Liver (tissue), 8 donors: ENCODE measurements at regions not wholly inside any gene's neighbourhood (a gene's known extent, or its start where the extent isn't known, plus 50 kb on each side); places are given as distances from the start of the nearest gene placed in this dataset.

Experiments
- DNase-seq: peaks from one replicate; pipeline ENCODE4 v3.0.0-alpha.2; 2017; ENCODE audit warnings: low spot score
- H3K27ac ChIP-seq, 2 donors: one replicate each; pipeline ENCODE4 v1.7.0; 2013; ENCODE audit warnings: inconsistent platforms in 2 of 2, low read length in 2 of 2, control low read depth in 1 of 2, low read depth in 1 of 2, mild to moderate bottlenecking in 1 of 2
- H3K27me3 ChIP-seq, 4 donors: one replicate each; pipeline versions ENCODE4 v1.6.1 to v1.7.0; 2013; ENCODE audit warnings: low read length in 3 of 4, inconsistent platforms in 1 of 4, mild to moderate bottlenecking in 1 of 4, moderate library complexity in 1 of 4; ENCODE audit not compliant: control insufficient read depth in 4 of 4, insufficient read depth in 4 of 4
- H3K36me3 ChIP-seq, 4 donors: one replicate each; pipeline versions ENCODE4 v1.6.1 to v1.7.0; 2013; ENCODE audit warnings: low read length in 3 of 4, mild to moderate bottlenecking in 3 of 4, low read depth in 1 of 4, moderate library complexity in 1 of 4; ENCODE audit not compliant: control insufficient read depth in 4 of 4, insufficient read depth in 3 of 4
- H3K4me1 ChIP-seq, 4 donors: one replicate each; pipeline versions ENCODE4 v1.6.1 to v1.7.0; 2013; ENCODE audit warnings: low read length in 3 of 4, mild to moderate bottlenecking in 3 of 4, moderate library complexity in 1 of 4; ENCODE audit not compliant: control insufficient read depth in 4 of 4, insufficient read depth in 4 of 4
- H3K4me3 ChIP-seq, 3 donors: one replicate each; pipeline versions ENCODE4 v1.6.1 to v1.7.0; 2013; ENCODE audit warnings: low read length in 3 of 3, control low read depth in 1 of 3, low read depth in 1 of 3, mild to moderate bottlenecking in 1 of 3
- H3K9ac ChIP-seq, 2 donors: one replicate each; pipeline ENCODE4 v1.7.0; 2013; ENCODE audit warnings: low read length in 2 of 2, mild to moderate bottlenecking in 2 of 2, moderate library complexity in 2 of 2, control low read depth in 1 of 2, low read depth in 1 of 2
- H3K9me3 ChIP-seq, 4 donors: one replicate each; pipeline versions ENCODE4 v1.6.1 to v1.7.0; 2013; ENCODE audit warnings: low read length in 3 of 4; ENCODE audit not compliant: control insufficient read depth in 4 of 4
- EGR1 ChIP-seq, 2 donors: IDR thresholded peaks; 2 replicates each; pipeline ENCODE4 v1.6.1; 2016 to 2018; ENCODE audit warnings: antibody characterized with exemption in 2 of 2, low read depth in 2 of 2
- FOXA1 ChIP-seq: IDR thresholded peaks from 2 replicates; pipeline ENCODE4 v1.6.1; 2016; ENCODE audit warnings: antibody characterized with exemption
- FOXA2 ChIP-seq: IDR thresholded peaks from 2 replicates; pipeline ENCODE4 v1.6.1; 2016; ENCODE audit warnings: antibody characterized with exemption
- GABPA ChIP-seq, 2 donors: IDR thresholded peaks in 1 of 2; conservative IDR thresholded peaks in 1 of 2; 2 replicates each; pipeline ENCODE4 v1.6.1; 2016; ENCODE audit warnings: antibody characterized with exemption in 2 of 2, mild to moderate bottlenecking in 1 of 2, moderate library complexity in 1 of 2
- HNF4A ChIP-seq, 2 donors: conservative IDR thresholded peaks; 2 replicates each; pipeline ENCODE4 v1.6.1; 2016; ENCODE audit warnings: antibody characterized with exemption in 2 of 2, mild to moderate bottlenecking in 2 of 2
- HNF4G ChIP-seq: IDR thresholded peaks from 2 replicates; pipeline ENCODE4 v1.6.1; 2016; ENCODE audit warnings: antibody characterized with exemption
- JUND ChIP-seq, 2 donors: IDR thresholded peaks; 2 replicates each; pipeline ENCODE4 v1.6.1; 2016; ENCODE audit warnings: antibody characterized with exemption in 2 of 2
- NR2F2 ChIP-seq: IDR thresholded peaks from 2 replicates; pipeline ENCODE4 v1.6.1; 2016; ENCODE audit warnings: antibody characterized with exemption
- RAD21 ChIP-seq, 2 donors: IDR thresholded peaks; 2 replicates each; pipeline ENCODE4 v1.6.1; 2016; ENCODE audit warnings: antibody characterized with exemption in 2 of 2, mild to moderate bottlenecking in 2 of 2
- RXRA ChIP-seq, 2 donors: IDR thresholded peaks; 2 replicates each; pipeline ENCODE4 v1.6.1; 2017 to 2018; ENCODE audit warnings: antibody characterized with exemption in 2 of 2, mild to moderate bottlenecking in 1 of 2
- SP1 ChIP-seq: IDR thresholded peaks from 2 replicates; pipeline ENCODE4 v1.6.1; 2018; ENCODE audit warnings: antibody characterized with exemption, mild to moderate bottlenecking
- TAF1 ChIP-seq: conservative IDR thresholded peaks from 2 replicates; pipeline ENCODE4 v1.6.1; 2016; ENCODE audit warnings: antibody characterized with exemption, mild to moderate bottlenecking
- YY1 ChIP-seq: IDR thresholded peaks from 2 replicates; pipeline ENCODE4 v1.6.1; 2016; ENCODE audit warnings: antibody characterized with exemption, mild to moderate bottlenecking
- whole genome bisulfite sequencing: extraction: QIAGEN DNeasy Blood & Tissue Kit; methylation state at CpG from one replicate; pipeline ENCODE4 v1.1.7; 2013; 5-methylcytosine and 5-hydroxymethylcytosine counted together
- TF ChIP-seq, protein P1 (sequence below): IDR thresholded peaks from 2 replicates; pipeline ENCODE4 v1.6.1; 2016; ENCODE audit warnings: antibody characterized with exemption, mild to moderate bottlenecking
- TF ChIP-seq, protein P2 (sequence below): IDR thresholded peaks from 2 replicates; pipeline ENCODE4 v1.6.1; 2016; ENCODE audit warnings: antibody characterized with exemption
- TF ChIP-seq, protein P3 (sequence below): fragments of 150-350 bp; IDR thresholded peaks from 2 replicates; pipeline ENCODE4 v1.5.1; 2017; ENCODE audit warnings: improper control_type of control experiment, low read depth, low read length; ENCODE audit not compliant: missing input control
- TF ChIP-seq, protein P4 (sequence below): IDR thresholded peaks from 2 replicates; pipeline ENCODE4 v1.6.1; 2016; ENCODE audit warnings: antibody characterized with exemption
- TF ChIP-seq, protein P5 (sequence below): IDR thresholded peaks from 2 replicates; pipeline ENCODE4 v1.6.1; 2016; ENCODE audit warnings: antibody characterized with exemption
- donor health status: healthy.
- donor health status: healthy.
- donor health status: healthy.
- donor health status: healthy.
- donor health status: healthy.

DNA sequence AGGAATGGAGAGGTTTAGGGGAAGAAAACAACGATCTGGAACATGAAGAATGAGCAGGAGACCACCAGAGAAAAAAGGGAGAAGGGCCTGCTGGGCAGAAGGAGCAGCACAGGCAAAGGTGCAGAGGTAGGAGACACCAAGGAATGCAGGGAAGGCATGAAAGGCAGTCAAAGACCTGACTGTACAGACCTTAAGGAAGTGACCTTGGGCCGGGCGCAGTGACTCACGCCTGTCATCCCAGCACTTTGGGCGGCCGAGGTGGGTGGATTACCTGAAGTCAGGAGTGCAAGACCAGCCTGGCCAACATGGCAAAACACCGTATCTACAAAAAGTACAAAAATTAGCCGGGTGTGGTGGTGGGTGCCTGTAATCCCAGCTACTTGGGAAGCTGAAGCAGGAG is 157.7 kb upstream of the ATP10A start:
- no peak overlapping the region for H3K9ac ChIP-seq
- DNase-seq = no peak
- H3K4me1 ChIP-seq = no peaks in the 10 kb centered on the region
- H3K36me3 ChIP-seq = no peaks in the 10 kb centered on the region
- no peaks in the 10 kb centered on the region for H3K27me3 ChIP-seq
- H3K9me3 ChIP-seq = no peaks in the 10 kb centered on the region
- H3K27ac ChIP-seq = no peak overlapping the region
- 83% methylated on average over 8 of the region's 8 CpGs for WGBS
- no peak for TF ChIP-seq NR2F2
- TF ChIP-seq FOXA1 = no peak
- no peak for TF ChIP-seq FOXA2
- TF ChIP-seq SP1 = no peak
- TF ChIP-seq, protein P1, sequence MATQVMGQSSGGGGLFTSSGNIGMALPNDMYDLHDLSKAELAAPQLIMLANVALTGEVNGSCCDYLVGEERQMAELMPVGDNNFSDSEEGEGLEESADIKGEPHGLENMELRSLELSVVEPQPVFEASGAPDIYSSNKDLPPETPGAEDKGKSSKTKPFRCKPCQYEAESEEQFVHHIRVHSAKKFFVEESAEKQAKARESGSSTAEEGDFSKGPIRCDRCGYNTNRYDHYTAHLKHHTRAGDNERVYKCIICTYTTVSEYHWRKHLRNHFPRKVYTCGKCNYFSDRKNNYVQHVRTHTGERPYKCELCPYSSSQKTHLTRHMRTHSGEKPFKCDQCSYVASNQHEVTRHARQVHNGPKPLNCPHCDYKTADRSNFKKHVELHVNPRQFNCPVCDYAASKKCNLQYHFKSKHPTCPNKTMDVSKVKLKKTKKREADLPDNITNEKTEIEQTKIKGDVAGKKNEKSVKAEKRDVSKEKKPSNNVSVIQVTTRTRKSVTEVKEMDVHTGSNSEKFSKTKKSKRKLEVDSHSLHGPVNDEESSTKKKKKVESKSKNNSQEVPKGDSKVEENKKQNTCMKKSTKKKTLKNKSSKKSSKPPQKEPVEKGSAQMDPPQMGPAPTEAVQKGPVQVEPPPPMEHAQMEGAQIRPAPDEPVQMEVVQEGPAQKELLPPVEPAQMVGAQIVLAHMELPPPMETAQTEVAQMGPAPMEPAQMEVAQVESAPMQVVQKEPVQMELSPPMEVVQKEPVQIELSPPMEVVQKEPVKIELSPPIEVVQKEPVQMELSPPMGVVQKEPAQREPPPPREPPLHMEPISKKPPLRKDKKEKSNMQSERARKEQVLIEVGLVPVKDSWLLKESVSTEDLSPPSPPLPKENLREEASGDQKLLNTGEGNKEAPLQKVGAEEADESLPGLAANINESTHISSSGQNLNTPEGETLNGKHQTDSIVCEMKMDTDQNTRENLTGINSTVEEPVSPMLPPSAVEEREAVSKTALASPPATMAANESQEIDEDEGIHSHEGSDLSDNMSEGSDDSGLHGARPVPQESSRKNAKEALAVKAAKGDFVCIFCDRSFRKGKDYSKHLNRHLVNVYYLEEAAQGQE = no peak
- TF ChIP-seq, protein P2, sequence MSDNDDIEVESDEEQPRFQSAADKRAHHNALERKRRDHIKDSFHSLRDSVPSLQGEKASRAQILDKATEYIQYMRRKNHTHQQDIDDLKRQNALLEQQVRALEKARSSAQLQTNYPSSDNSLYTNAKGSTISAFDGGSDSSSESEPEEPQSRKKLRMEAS = no peak
- TF ChIP-seq HNF4A (conservative IDR thresholded peaks at IDR 0.05) = no peak
- TF ChIP-seq RXRA (IDR thresholded peaks at IDR 0.05) = no peak
- TF ChIP-seq YY1 = no peak
- no peak for TF ChIP-seq EGR1 (IDR thresholded peaks at IDR 0.05; ENCODE audit: low read depth in 2 of 2)
- TF ChIP-seq GABPA (IDR thresholded peaks at IDR 0.05 in 1 of 2, conservative IDR thresholded peaks at IDR 0.05 in 1 of 2) = no peak
- TF ChIP-seq, protein P3, sequence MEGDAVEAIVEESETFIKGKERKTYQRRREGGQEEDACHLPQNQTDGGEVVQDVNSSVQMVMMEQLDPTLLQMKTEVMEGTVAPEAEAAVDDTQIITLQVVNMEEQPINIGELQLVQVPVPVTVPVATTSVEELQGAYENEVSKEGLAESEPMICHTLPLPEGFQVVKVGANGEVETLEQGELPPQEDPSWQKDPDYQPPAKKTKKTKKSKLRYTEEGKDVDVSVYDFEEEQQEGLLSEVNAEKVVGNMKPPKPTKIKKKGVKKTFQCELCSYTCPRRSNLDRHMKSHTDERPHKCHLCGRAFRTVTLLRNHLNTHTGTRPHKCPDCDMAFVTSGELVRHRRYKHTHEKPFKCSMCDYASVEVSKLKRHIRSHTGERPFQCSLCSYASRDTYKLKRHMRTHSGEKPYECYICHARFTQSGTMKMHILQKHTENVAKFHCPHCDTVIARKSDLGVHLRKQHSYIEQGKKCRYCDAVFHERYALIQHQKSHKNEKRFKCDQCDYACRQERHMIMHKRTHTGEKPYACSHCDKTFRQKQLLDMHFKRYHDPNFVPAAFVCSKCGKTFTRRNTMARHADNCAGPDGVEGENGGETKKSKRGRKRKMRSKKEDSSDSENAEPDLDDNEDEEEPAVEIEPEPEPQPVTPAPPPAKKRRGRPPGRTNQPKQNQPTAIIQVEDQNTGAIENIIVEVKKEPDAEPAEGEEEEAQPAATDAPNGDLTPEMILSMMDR = no peak
- no peak for TF ChIP-seq HNF4G
- no peak for TF ChIP-seq JUND (IDR thresholded peaks at IDR 0.05)
- TF ChIP-seq TAF1 = no peak
- TF ChIP-seq RAD21 (IDR thresholded peaks at IDR 0.05) = no peak
- TF ChIP-seq, protein P4, sequence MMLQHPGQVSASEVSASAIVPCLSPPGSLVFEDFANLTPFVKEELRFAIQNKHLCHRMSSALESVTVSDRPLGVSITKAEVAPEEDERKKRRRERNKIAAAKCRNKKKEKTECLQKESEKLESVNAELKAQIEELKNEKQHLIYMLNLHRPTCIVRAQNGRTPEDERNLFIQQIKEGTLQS = no peak
- TF ChIP-seq, protein P5, sequence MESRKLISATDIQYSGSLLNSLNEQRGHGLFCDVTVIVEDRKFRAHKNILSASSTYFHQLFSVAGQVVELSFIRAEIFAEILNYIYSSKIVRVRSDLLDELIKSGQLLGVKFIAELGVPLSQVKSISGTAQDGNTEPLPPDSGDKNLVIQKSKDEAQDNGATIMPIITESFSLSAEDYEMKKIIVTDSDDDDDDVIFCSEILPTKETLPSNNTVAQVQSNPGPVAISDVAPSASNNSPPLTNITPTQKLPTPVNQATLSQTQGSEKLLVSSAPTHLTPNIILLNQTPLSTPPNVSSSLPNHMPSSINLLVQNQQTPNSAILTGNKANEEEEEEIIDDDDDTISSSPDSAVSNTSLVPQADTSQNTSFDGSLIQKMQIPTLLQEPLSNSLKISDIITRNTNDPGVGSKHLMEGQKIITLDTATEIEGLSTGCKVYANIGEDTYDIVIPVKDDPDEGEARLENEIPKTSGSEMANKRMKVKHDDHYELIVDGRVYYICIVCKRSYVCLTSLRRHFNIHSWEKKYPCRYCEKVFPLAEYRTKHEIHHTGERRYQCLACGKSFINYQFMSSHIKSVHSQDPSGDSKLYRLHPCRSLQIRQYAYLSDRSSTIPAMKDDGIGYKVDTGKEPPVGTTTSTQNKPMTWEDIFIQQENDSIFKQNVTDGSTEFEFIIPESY = no peak
- no peak overlapping the region for H3K4me3 ChIP-seq

DNA sequence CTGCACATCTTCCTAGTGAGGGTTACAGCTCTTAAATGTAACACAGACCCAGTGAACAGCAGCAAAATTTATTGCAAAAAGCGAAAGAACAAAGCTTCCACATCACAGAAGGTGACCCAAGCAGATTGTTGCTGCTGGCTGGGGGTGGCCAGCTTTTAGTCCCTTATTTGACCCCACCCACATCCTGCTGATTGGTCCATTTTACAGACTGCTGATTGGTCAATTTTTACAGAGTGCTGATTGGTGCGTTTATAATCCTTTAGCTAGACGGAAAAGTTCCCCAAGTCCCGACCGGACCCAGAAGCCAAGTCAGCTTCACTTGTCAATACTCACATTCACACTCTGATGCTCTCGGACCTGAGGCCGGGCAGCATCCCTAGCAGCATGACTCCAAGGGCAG is 154.5 kb upstream of the ATP10A start:
- Histone ChIP-seq H3K27ac (no peak overlapping the region), H3K27me3 (no peaks in the 10 kb centered on the region), H3K4me1 (no peaks in the 10 kb centered on the region), H3K36me3 (no peaks in the 10 kb centered on the region), H3K9me3 (no peaks in the 10 kb centered on the region), H3K9ac (no peak overlapping the region), H3K4me3 (no peak overlapping the region)
- WGBS = 89% methylated on average over 7 of the region's 7 CpGs
- DNase-seq = no peak
- TF ChIP-seq YY1 = no peak
- no peak for TF ChIP-seq RXRA (IDR thresholded peaks at IDR 0.05)
- TF ChIP-seq, protein P5 = no peak
- TF ChIP-seq JUND (IDR thresholded peaks at IDR 0.05) = no peak
- TF ChIP-seq RAD21 (IDR thresholded peaks at IDR 0.05) = no peak
- no peak for TF ChIP-seq NR2F2
- TF ChIP-seq, protein P3 = no peak
- no peak for TF ChIP-seq SP1
- TF ChIP-seq TAF1 = no peak
- TF ChIP-seq HNF4A (conservative IDR thresholded peaks at IDR 0.05) = no peak
